Natural killer cell treated with Interleukin-12 subunit alpha and Interleukin-12 subunit beta and Interleukin-15 and Interleukin-18, amount 100 ng/mL, for 72 hours (primary cell): ENCODE measurements at regions not wholly inside any gene's neighbourhood (a gene's known extent, or its start where the extent isn't known, plus 50 kb on each side); places are given as distances from the start of the nearest gene placed in this dataset.

Experiments used
- ATAC-seq, 2 donors: fragments of 150-1000 bp; cut with Tn5 transposase in 1 of 2; sonication (Bioruptor Pico), chemical (Tn5 transposase) in 1 of 2; 2 replicates each; pipeline ENCODE4 v1.10.0; 2021
- DNase-seq: peaks from one replicate; pipeline ENCODE4 v3.0.0; 2022; ENCODE audit warnings: low spot score
- H3K27ac Mint-ChIP-seq, 2 donors: 1 replicate in 1 of 2; 2 replicates in 1 of 2; pipeline ENCODE4 v1.8.0; 2022; ENCODE audit warnings: mixed read lengths in 2 of 2, mild to moderate bottlenecking in 1 of 2, moderate library complexity in 1 of 2
- H3K27me3 Mint-ChIP-seq, 2 donors: 1 replicate in 1 of 2; 2 replicates in 1 of 2; pipeline ENCODE4 v1.8.0; 2022; ENCODE audit warnings: mixed read lengths in 2 of 2
- H3K36me3 Mint-ChIP-seq: one replicate; pipeline ENCODE4 v1.8.0; 2022; ENCODE audit warnings: mixed read lengths
- H3K4me1 Mint-ChIP-seq, 2 donors: 1 replicate in 1 of 2; 2 replicates in 1 of 2; pipeline ENCODE4 v1.8.0; 2022; ENCODE audit warnings: low read depth in 2 of 2, mixed read lengths in 2 of 2, mild to moderate bottlenecking in 1 of 2
- H3K4me3 Mint-ChIP-seq: one replicate; pipeline ENCODE4 v1.8.0; 2022; ENCODE audit warnings: mixed read lengths
- H3K9me3 Mint-ChIP-seq: 2 replicates; pipeline ENCODE4 v1.8.0; 2022; ENCODE audit warnings: mixed read lengths

DNA sequence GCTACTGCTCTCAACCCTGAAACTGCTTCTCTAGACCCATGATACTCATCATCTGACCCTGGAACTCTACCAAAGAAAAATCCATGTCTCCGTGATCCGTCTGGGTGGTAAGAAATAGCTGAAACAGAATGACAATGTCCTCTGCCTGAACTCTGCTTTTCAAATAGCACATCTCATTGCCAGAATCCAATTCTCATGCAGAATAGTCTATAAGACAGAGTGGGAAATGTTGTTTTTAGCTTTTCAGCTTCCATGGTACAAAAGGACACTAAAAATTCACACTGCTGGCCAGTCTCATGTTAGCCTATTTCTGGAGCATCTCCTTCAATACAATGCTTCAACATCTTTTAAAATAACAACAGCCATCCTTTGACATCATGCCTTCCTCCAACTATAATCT, 1355.8 kb upstream of the PRMT6 start:
- Mint-ChIP-seq H3K36me3 (peaks cover 6% of the 10 kb centered on the region), H3K4me1 (no peaks in the 10 kb centered on the region), H3K27ac (no peak overlapping the region), H3K27me3 (no peaks in the 10 kb centered on the region), H3K9me3 (peaks cover 16% of the 10 kb centered on the region), H3K4me3 (no peak overlapping the region)
- ATAC-seq (no peak), DNase-seq (no peak)

DNA sequence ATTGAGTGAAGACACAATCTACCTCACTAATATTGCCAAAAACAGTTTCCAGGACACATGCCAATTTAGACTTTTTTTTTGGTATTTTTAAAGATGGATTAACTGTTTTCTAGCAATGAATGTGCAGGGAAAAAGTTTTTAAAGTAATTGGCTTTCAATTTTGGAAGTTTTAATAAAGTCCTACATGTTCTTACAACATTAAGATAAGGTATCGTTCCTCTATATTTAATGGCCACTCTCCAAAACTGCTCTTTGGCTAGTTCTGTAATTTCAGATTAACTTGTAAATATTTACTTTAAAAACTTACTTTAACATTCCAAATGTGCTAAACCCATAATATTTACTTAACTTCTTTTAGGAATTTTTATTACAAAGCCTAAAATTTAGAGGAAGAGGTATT, 1332.2 kb upstream of the PRMT6 start:
- DNase-seq (no peak), ATAC-seq (no peak)
- no peaks in the 10 kb centered on the region for H3K4me1 Mint-ChIP-seq
- H3K27me3 Mint-ChIP-seq = no peaks in the 10 kb centered on the region
- peaks cover 4% of the 10 kb centered on the region for H3K36me3 Mint-ChIP-seq
- no peak overlapping the region for H3K27ac Mint-ChIP-seq
- H3K9me3 Mint-ChIP-seq = peaks cover 3% of the 10 kb centered on the region
- H3K4me3 Mint-ChIP-seq = no peak overlapping the region

DNA sequence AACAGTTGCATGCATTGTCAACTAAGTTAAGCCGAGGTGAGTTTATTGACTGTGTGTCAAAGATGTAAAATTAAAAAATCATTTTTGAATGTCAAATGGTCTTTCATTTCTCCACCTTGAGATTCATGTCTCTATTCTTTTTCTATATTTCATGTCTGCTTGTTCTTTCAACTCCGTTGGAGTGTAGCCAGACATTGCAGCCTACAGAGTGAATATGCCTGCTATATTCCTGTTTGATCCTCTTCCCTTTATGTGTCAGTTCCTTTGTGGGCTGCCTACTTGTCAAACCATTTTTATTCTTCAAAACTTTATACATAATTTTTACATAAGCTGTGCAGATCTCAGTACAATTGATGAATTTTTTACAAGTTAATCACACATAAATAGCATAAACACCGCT, 1325.8 kb upstream of the PRMT6 start:
- no peak for DNase-seq
- no peak overlapping the region for H3K4me3 Mint-ChIP-seq
- no peaks in the 10 kb centered on the region for H3K9me3 Mint-ChIP-seq
- no peak for ATAC-seq
- no peaks in the 10 kb centered on the region for H3K4me1 Mint-ChIP-seq
- H3K36me3 Mint-ChIP-seq = no peaks in the 10 kb centered on the region
- no peaks in the 10 kb centered on the region for H3K27me3 Mint-ChIP-seq
- no peak overlapping the region for H3K27ac Mint-ChIP-seq

DNA sequence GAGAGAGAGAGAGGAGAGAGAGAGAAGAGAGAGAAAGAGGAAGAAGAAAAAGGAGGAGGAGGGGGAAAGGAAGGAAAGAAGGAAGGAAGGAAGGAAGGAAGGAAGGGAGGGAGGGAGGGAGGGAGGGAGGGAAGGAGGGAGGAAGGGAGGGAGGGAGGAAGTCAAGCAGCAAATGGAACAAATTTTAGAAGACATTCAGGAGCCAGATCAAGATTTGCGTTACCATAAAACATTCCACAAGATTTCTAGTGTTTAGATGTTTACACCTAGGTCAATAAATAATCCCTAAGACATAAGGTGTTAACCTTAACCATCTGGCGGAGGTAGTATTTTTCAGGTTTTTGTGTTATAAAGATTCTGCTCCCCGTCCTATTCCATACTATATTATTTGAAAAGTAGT, 1320.1 kb upstream of the PRMT6 start:
- no peak overlapping the region for H3K27ac Mint-ChIP-seq
- H3K36me3 Mint-ChIP-seq = peaks cover 6% of the 10 kb centered on the region

DNA sequence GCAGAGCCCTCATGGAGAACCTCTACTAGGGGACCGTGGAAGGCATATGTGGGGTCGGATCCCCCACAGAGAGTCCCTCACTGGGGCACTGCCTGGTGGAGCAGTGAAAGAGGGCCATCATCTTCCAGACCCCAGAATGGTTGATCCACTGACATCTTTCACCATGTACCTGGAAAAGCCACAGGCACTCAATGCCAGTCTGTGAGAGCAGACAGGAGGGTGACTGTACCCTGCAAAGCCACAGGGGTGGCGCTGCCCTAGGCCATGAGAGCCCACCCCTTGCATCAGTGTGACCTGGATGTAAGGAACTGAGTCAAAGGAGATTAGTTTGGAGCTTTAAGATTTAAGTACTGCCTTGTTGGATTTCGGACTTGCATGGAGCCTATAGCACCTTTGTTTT, 1276.7 kb upstream of the PRMT6 start:
- no peaks in the 10 kb centered on the region for H3K27me3 Mint-ChIP-seq
- H3K36me3 Mint-ChIP-seq = peaks cover 6% of the 10 kb centered on the region
- no peak for ATAC-seq

More for the DNA sequence above, 1320.1 kb upstream of the PRMT6 start:
- ATAC-seq (no peak), DNase-seq (no peak)
- Mint-ChIP-seq H3K27me3 (no peaks in the 10 kb centered on the region), H3K4me1 (no peaks in the 10 kb centered on the region), H3K9me3 (peaks cover 10% of the 10 kb centered on the region), H3K4me3 (no peak overlapping the region)

DNA sequence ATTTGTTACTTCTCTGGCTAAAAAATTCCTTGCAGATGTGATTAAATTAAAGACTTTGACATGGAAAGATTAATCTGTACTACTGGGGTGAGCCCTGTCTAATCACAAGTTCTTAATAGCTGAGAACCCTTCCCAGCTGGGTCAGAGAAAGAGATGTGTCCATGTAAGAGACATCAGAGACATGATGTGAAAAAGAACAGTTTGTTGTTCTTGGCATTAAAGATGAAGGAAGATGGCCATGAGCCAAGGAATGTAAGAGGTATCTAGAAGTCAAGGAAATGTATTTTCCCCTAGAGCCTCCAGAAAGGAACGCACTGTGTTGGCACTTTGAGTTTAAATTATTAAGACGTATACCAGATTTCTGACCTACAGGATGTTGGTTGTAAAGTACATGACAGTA, 1271.5 kb upstream of the PRMT6 start:
- H3K4me1 Mint-ChIP-seq = no peaks in the 10 kb centered on the region
- DNase-seq = no peak
- H3K27me3 Mint-ChIP-seq = no peaks in the 10 kb centered on the region
- no peak overlapping the region for H3K27ac Mint-ChIP-seq
- ATAC-seq = no peak
- H3K36me3 Mint-ChIP-seq = no peaks in the 10 kb centered on the region
- no peak overlapping the region for H3K4me3 Mint-ChIP-seq
- peaks cover 10% of the 10 kb centered on the region for H3K9me3 Mint-ChIP-seq

More for the DNA sequence above, 1276.7 kb upstream of the PRMT6 start:
- Mint-ChIP-seq H3K4me3 (no peak overlapping the region), H3K27ac (no peak overlapping the region), H3K9me3 (peaks cover 9% of the 10 kb centered on the region), H3K4me1 (no peaks in the 10 kb centered on the region)
- no peak for DNase-seq

DNA sequence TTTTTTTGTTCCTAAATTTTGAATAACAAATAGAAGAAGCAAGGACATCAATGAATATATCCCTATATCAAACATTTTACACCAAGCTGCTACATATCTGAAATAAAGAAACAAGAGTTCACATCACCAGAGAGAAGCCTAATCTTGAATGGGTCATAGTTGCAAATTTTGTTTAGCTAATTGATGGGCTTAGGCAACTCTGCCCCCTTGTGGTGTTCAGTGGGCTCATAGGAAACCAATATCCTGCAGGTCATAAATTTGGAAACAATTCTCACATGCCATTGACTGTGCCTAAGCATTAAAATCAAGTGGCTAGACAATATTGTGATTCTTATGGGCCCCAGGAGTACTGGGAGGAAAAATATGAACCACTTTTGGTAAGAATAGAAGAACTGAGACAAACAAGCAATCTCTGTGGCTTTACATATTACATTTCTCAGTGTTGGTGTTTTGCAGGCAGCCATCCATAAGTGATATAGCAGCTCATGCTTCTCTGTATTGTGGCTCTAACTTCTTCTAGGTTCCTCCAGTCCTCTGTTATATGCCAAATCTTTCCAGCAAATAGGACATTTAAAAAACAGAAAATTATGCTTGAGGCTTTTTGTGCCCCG, 1262.8 kb upstream of the PRMT6 start:
- Mint-ChIP-seq H3K4me3 (no peak overlapping the region), H3K27ac (no peak overlapping the region), H3K27me3 (no peaks in the 10 kb centered on the region), H3K9me3 (peaks cover 8% of the 10 kb centered on the region), H3K36me3 (no peaks in the 10 kb centered on the region), H3K4me1 (no peaks in the 10 kb centered on the region)
- ATAC-seq = no peak
- no peak for DNase-seq

DNA sequence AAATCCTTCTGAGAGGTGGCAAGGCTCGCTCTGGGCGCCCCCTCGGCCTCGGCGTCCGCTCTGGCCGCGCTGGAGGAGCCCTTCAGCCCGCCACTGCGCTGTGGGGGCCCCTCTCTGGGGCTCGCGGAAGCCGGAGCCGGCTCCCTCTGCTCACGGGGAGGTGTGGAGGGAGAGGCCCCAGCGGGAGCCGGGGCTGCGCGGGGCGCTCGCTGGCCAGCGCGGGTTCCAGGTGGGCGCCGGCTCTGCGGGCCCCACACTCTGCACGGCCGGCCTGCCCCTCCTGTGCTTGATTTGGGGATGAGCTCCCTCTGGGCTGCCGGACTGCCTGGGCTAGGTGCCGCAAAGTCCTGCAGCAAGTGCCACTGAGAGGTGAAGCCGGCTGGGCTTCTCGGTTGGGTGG, 1260.7 kb upstream of the PRMT6 start:
- ATAC-seq = no peak

DNA sequence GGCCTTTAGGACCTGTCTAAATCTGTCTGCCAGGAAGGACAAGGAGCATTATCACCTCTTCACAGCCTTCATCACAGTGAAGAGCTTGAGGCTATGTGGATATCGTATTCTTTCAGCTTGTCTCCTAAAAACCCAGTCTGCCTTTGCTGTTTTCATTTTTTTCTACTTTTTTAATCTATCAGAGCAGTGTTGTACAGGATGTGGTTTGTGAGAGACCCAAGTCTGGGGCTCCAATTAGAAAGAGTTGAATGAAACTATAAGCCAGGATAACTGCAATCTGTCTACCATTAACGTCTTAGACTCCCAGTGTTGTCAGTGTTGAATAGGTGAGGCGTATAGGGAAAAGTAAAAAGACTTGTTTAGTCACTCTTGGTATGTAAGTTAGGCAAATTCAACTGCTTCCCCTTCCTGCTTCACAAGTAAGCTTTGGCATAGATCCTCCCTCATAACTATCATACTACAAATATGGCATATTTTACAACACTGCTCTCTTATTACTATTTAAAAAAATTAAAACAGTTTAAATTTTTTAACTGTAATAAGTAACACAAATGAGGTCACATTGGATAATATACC, 1225.8 kb upstream of the PRMT6 start:
- H3K4me3 Mint-ChIP-seq = no peak overlapping the region
- peaks cover 24% of the 10 kb centered on the region for H3K9me3 Mint-ChIP-seq
- H3K36me3 Mint-ChIP-seq = peaks cover 4% of the 10 kb centered on the region
- H3K27me3 Mint-ChIP-seq = no peaks in the 10 kb centered on the region
- ATAC-seq (no peak), DNase-seq (no peak)
- no peaks in the 10 kb centered on the region for H3K4me1 Mint-ChIP-seq
- no peak overlapping the region for H3K27ac Mint-ChIP-seq

More for the DNA sequence above, 1260.7 kb upstream of the PRMT6 start:
- no peaks in the 10 kb centered on the region for H3K36me3 Mint-ChIP-seq
- H3K9me3 Mint-ChIP-seq = peaks cover 13% of the 10 kb centered on the region
- no peaks in the 10 kb centered on the region for H3K4me1 Mint-ChIP-seq
- no peak for DNase-seq
- H3K27me3 Mint-ChIP-seq = no peaks in the 10 kb centered on the region
- H3K4me3 Mint-ChIP-seq = no peak overlapping the region
- no peak overlapping the region for H3K27ac Mint-ChIP-seq

DNA sequence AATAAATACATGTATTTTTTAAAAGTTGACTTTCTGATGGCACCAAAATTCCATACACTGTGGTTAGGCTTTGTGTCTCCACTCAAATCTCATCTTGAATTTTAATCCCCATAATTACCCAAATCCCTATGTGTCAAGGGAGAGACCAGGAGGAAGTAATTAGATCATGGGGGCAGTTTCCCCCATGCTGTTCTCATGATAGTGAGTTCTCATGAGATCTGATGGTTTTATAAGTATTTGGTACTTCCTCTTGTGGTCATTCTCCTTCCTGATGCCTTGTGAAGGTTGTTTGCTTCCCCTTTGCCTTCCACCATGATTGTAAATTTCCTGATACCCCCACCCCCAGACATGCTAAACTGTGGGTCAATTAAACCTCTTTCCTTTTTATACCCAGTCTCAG, 1218.4 kb upstream of the PRMT6 start:
- ATAC-seq = no peak
- H3K9me3 Mint-ChIP-seq = peaks cover 17% of the 10 kb centered on the region
- H3K27me3 Mint-ChIP-seq = no peaks in the 10 kb centered on the region
- H3K27ac Mint-ChIP-seq = no peak overlapping the region
- no peak for DNase-seq
- H3K4me1 Mint-ChIP-seq = no peaks in the 10 kb centered on the region
- H3K4me3 Mint-ChIP-seq = no peak overlapping the region
- peaks cover 8% of the 10 kb centered on the region for H3K36me3 Mint-ChIP-seq

DNA sequence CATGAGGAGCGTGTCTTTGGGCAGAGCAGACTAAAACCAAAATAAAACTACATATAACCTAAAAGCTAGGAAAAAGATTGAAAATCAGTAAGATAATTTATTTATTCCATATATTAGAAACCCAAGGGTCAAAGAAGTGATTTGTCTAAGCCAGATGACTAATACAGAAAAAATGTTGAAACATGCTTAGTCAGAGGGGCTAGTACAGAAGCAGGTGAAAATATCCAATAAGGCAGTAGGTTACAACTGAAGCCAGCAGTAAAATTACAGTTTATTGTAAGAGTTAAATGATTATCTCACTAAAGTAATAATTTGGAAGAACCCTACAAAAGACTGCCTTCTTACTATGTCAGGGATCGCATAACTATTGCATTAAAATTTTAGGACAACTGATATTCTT, 1190.9 kb upstream of the PRMT6 start:
- Mint-ChIP-seq H3K9me3 (peaks cover 21% of the 10 kb centered on the region), H3K4me3 (no peak overlapping the region), H3K27ac (no peak overlapping the region), H3K36me3 (no peaks in the 10 kb centered on the region), H3K4me1 (no peaks in the 10 kb centered on the region), H3K27me3 (no peaks in the 10 kb centered on the region)
- no peak for DNase-seq
- ATAC-seq = no peak

DNA sequence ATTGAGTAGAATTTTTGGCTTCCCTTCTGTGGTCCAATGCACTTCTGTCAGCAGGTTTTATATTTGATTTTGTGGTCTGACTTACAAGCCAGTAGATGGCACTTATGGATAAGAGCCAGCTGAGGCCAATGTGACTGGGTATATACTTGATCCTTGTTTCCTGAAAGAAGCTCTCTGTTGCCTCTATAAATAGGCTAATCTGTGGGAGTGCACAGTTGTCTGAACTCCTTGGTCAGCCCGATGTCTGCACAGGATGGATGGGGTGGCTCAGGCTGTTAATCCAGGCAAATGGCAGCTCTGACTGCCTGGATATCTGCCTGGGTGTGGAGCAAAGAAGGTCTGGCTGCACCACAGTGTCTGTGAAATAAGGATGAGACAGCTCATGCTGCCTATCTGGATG, 1183.7 kb upstream of the PRMT6 start:
- H3K36me3 Mint-ChIP-seq = no peaks in the 10 kb centered on the region
- H3K27ac Mint-ChIP-seq = no peak overlapping the region
- H3K9me3 Mint-ChIP-seq = peaks cover 10% of the 10 kb centered on the region
- H3K4me1 Mint-ChIP-seq = no peaks in the 10 kb centered on the region
- ATAC-seq = no peak
- H3K27me3 Mint-ChIP-seq = no peaks in the 10 kb centered on the region
- H3K4me3 Mint-ChIP-seq = no peak overlapping the region
- DNase-seq = no peak

DNA sequence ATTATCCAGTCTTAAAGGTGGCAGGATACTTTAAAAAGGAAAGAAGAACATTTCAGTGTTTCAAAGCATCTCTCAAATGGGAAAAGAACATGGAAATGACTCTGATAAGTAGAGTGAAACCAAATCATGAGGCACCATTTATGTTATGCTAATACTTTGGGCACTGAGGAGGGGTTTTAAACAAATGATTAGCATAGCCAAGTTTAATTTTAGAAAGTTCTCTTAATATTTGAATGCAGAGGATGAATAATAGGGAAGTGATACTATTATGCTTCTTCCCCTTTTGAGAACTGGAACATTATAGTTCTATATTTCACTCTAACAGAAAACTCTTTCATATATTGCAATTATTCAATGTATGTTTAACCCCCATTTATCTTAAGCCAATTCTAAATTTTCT, 1181.9 kb upstream of the PRMT6 start:
- Mint-ChIP-seq H3K27ac (no peak overlapping the region), H3K36me3 (no peaks in the 10 kb centered on the region), H3K4me1 (no peaks in the 10 kb centered on the region), H3K4me3 (no peak overlapping the region), H3K9me3 (peaks cover 12% of the 10 kb centered on the region), H3K27me3 (no peaks in the 10 kb centered on the region)
- DNase-seq = no peak
- no peak for ATAC-seq

DNA sequence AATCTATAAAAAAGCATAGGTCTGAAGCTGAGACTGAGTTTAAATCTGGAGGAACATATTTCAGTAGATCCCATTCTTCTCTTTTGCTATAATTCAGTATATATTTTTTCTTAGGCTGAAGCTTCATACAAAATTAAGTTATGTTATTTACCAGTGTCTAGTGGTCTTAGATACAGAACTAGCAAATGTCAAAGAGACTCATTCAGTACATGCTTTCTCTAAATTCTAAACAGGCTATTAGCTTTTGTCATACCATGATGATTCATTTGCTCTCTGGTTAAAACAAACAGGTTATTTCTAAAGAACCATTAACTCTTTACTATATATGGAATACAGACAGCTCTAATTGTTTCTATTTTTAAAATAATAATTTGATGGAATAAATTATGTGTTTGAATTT, 1170.2 kb upstream of the PRMT6 start:
- Mint-ChIP-seq H3K27ac (no peak overlapping the region), H3K4me1 (no peaks in the 10 kb centered on the region), H3K4me3 (no peak overlapping the region), H3K9me3 (peaks cover 20% of the 10 kb centered on the region), H3K27me3 (no peaks in the 10 kb centered on the region), H3K36me3 (peaks cover 21% of the 10 kb centered on the region)
- ATAC-seq = no peak
- DNase-seq = no peak

DNA sequence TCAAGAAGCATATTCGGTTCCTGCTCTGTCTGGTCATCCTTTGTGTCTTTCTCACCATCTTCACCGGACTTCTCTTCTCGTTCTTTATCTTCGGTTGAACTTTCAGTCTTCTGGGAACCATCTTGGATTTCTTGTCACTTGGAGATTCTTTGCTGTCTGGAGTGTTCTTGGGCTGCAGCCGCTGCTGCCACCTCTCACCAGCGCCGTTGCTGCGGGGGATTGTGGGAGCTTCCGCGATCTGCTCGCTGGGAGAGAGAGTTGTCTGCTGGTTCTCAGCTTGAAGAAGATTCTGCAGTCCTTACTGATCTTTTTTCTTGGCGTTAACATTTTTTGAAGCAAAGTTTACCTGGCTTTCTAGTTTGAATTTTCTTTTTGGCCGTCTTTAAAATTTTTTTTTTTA, 1165.2 kb upstream of the PRMT6 start:
- Mint-ChIP-seq H3K27ac (no peak overlapping the region), H3K36me3 (peaks cover 8% of the 10 kb centered on the region), H3K4me3 (no peak overlapping the region), H3K27me3 (no peaks in the 10 kb centered on the region), H3K9me3 (peaks cover 12% of the 10 kb centered on the region), H3K4me1 (no peaks in the 10 kb centered on the region)
- DNase-seq = no peak
- ATAC-seq = no peak
